CD14-positive monocyte (primary cell): ENCODE measurements at regions not wholly inside any gene's neighbourhood (a gene's known extent, or its start where the extent isn't known, plus 50 kb on each side); places are given as distances from the start of the nearest gene placed in this dataset.

Experiments
- DNase-seq, 3 donors: peaks; one replicate each; pipeline ENCODE4 v3.0.0-alpha.2; 2011 to 2022
- H2AFZ ChIP-seq: 2 replicates; pipeline ENCODE4 v1.6.0; 2012; ENCODE audit warnings: mild to moderate bottlenecking, low read depth, low read length, inconsistent platforms; ENCODE audit not compliant: insufficient read depth, poor library complexity, severe bottlenecking
- H3K27ac ChIP-seq, 2 donors: 1 replicate in 1 of 2; 2 replicates in 1 of 2; pipeline ENCODE4 v1.5.1; 2012 to 2013; ENCODE audit warnings: low read length in 2 of 2, control low read depth in 1 of 2, inconsistent platforms in 1 of 2, low read depth in 1 of 2, mild to moderate bottlenecking in 1 of 2
- H3K27me3 ChIP-seq, 2 donors: one replicate each; pipeline versions ENCODE4 v1.6.0 to v1.6.1; 2011 to 2013; ENCODE audit warnings: low read length in 2 of 2; ENCODE audit not compliant: control insufficient read depth in 2 of 2, insufficient read depth in 2 of 2
- H3K36me3 ChIP-seq, 2 donors: replicated peaks in 1 of 2; 1 replicate in 1 of 2; 2 replicates in 1 of 2; pipeline versions ENCODE4 v1.5.1 to v1.6.1; 2012 to 2013; ENCODE audit warnings: low read length in 2 of 2, control low read depth in 1 of 2, inconsistent platforms in 1 of 2, mild to moderate bottlenecking in 1 of 2; ENCODE audit not compliant: insufficient read depth in 2 of 2, control insufficient read depth in 1 of 2
- H3K4me1 ChIP-seq, 2 donors: 1 replicate in 1 of 2; 2 replicates in 1 of 2; pipeline versions ENCODE4 v1.5.1 to v1.6.1; 2012 to 2013; ENCODE audit warnings: low read length in 2 of 2, control low read depth in 1 of 2, inconsistent platforms in 1 of 2, mild to moderate bottlenecking in 1 of 2, moderate library complexity in 1 of 2; ENCODE audit not compliant: insufficient read depth in 2 of 2, control insufficient read depth in 1 of 2
- H3K4me2 ChIP-seq: replicated peaks from 2 replicates; pipeline ENCODE3; 2012; ENCODE audit warnings: low read length, moderate library complexity, mild to moderate bottlenecking; ENCODE audit not compliant: poor library complexity, severe bottlenecking; ENCODE audit errors: extremely low read depth
- H3K4me3 ChIP-seq, 3 experiments: fragments of 200-600 bp in 1 of 3; sonication (generic) in 1 of 3; replicated peaks in 1 of 3; 1 replicate in 2 of 3; 2 replicates in 1 of 3; pipeline ENCODE4 v1.5.1; 2011 to 2013; ENCODE audit warnings: low read length in 3 of 3, mild to moderate bottlenecking in 3 of 3, control low read depth in 2 of 3, low read depth in 2 of 3, inconsistent platforms in 1 of 3, moderate library complexity in 1 of 3
- H3K79me2 ChIP-seq: 2 replicates; pipeline ENCODE4 v1.6.0; 2012; ENCODE audit warnings: mild to moderate bottlenecking, control low read depth, inconsistent platforms, low read length, moderate library complexity; ENCODE audit not compliant: insufficient read depth
- H3K9ac ChIP-seq: 2 replicates; pipeline ENCODE4 v1.6.0; 2017; ENCODE audit warnings: low read length, mild to moderate bottlenecking; ENCODE audit not compliant: insufficient read depth, poor library complexity, severe bottlenecking
- H3K9me3 ChIP-seq, 2 donors: replicated peaks in 1 of 2; 1 replicate in 1 of 2; 2 replicates in 1 of 2; pipeline versions ENCODE4 v1.5.1 to v1.6.1; 2012 to 2013; ENCODE audit warnings: low read length in 2 of 2, control low read depth in 1 of 2; ENCODE audit not compliant: control insufficient read depth in 1 of 2, insufficient read depth in 1 of 2
- H4K20me1 ChIP-seq: 2 replicates; pipeline ENCODE4 v1.6.0; 2012; ENCODE audit warnings: mild to moderate bottlenecking, low read length, control low read depth, moderate library complexity; ENCODE audit not compliant: insufficient read depth
- H3K27ac Mint-ChIP-seq, 7 donors: one replicate each; pipeline ENCODE4 v1.8.0; 2020; ENCODE audit warnings: mild to moderate bottlenecking in 7 of 7, mixed read lengths in 7 of 7, moderate library complexity in 6 of 7, inconsistent platforms in 2 of 7
- H3K27me3 Mint-ChIP-seq, 3 donors: one replicate each; pipeline ENCODE4 v1.8.0; 2021 to 2022; ENCODE audit warnings: low read depth in 3 of 3, mild to moderate bottlenecking in 3 of 3, mixed read lengths in 3 of 3, moderate library complexity in 3 of 3, inconsistent platforms in 1 of 3
- H3K36me3 Mint-ChIP-seq, 2 donors: one replicate each; pipeline ENCODE4 v1.8.0; 2020; ENCODE audit warnings: mixed read lengths in 2 of 2, inconsistent platforms in 1 of 2, mild to moderate bottlenecking in 1 of 2
- H3K4me1 Mint-ChIP-seq: one replicate; pipeline ENCODE4 v1.8.0; 2020; ENCODE audit warnings: mild to moderate bottlenecking, mixed read lengths
- H3K4me3 Mint-ChIP-seq, 2 donors: one replicate each; pipeline ENCODE4 v1.8.0; 2020; ENCODE audit warnings: mild to moderate bottlenecking in 2 of 2, mixed read lengths in 2 of 2, moderate library complexity in 1 of 2
- H3K9me3 Mint-ChIP-seq, 7 donors: one replicate each; pipeline ENCODE4 v1.8.0; 2020 to 2022; ENCODE audit warnings: mixed read lengths in 7 of 7, mild to moderate bottlenecking in 6 of 7, moderate library complexity in 6 of 7, inconsistent platforms in 2 of 7
- CTCF ChIP-seq: fragments of 200-600 bp; IDR thresholded peaks from one replicate; pipeline ENCODE4 v1.8.0; 2022; ENCODE audit warnings: antibody characterized with exemption, mild to moderate bottlenecking
- WGBS: methylation state at CpG from one replicate; pipeline ENCODE4 v1.1.5; 2013; ENCODE audit warnings: missing lambda C conversion rate; ENCODE audit not compliant: insufficient coverage; 5-methylcytosine and 5-hydroxymethylcytosine counted together
- intact Hi-C, 2 donors: fragments of 100-400 bp; cut with micrococcal nuclease; formaldehyde crosslinking; loops; one replicate each; pipeline versions ENCODE4 v1.15.0 to v1.15.1; 2023

GRCh38 chr10:105473170-105473569 is 832.1 kb downstream of the SORCS3 start:
- no peak overlapping the region for H3K27ac Mint-ChIP-seq
- no peak overlapping the region for H3K4me3 Mint-ChIP-seq
- Histone ChIP-seq H3K27me3 (no peaks in the 10 kb centered on the region), H2AFZ (no peak overlapping the region), H3K4me2 (no peak overlapping the region), H3K36me3 (no peaks in the 10 kb centered on the region), H3K4me3 (no peak overlapping the region), H3K9me3 (no peaks in the 10 kb centered on the region), H4K20me1 (no peaks in the 10 kb centered on the region), H3K27ac (no peak overlapping the region), H3K9ac (no peak overlapping the region), H3K79me2 (no peaks in the 10 kb centered on the region), H3K4me1 (no peaks in the 10 kb centered on the region)
- peaks cover 2 to 7% (median 5%) of the 10 kb centered on the region in 7 donors for H3K9me3 Mint-ChIP-seq
- WGBS = 51% methylated on average over 4 of the region's 4 CpGs
- H3K27me3 Mint-ChIP-seq = no peaks in the 10 kb centered on the region
- intact Hi-C loops = no loop called here
- no peak for TF ChIP-seq CTCF
- DNase-seq = no peak
- H3K36me3 Mint-ChIP-seq = no peaks in the 10 kb centered on the region
- H3K4me1 Mint-ChIP-seq = no peaks in the 10 kb centered on the region

- TF ChIP-seq CTCF = no peak
- H3K4me3 Mint-ChIP-seq = no peak overlapping the region
These were observed 827.7 kb downstream of the SORCS3 start for GRCh38 chr10:105468759-105469158.

More at GRCh38 chr10:105468759-105469158, 827.7 kb downstream of the SORCS3 start:
- Histone ChIP-seq H3K4me3 (no peak overlapping the region), H2AFZ (no peak overlapping the region), H3K9ac (no peak overlapping the region), H4K20me1 (no peaks in the 10 kb centered on the region), H3K36me3 (no peaks in the 10 kb centered on the region), H3K4me2 (no peak overlapping the region), H3K9me3 (no peaks in the 10 kb centered on the region), H3K27ac (no peak overlapping the region), H3K27me3 (no peaks in the 10 kb centered on the region), H3K79me2 (no peaks in the 10 kb centered on the region), H3K4me1 (no peaks in the 10 kb centered on the region)
- WGBS = no CpG with 5 or more reads among the region's 1 CpG
- intact Hi-C loops = no loop called here
- Mint-ChIP-seq H3K27me3 (no peaks in the 10 kb centered on the region), H3K36me3 (no peaks in the 10 kb centered on the region), H3K4me1 (no peaks in the 10 kb centered on the region), H3K27ac (no peak overlapping the region), H3K9me3 (peaks cover 0 to 4% (median 0%) of the 10 kb centered on the region in 7 donors)
- DNase-seq = no peak
